OCI-LY7 (cell line): ENCODE measurements at regions not wholly inside any gene's neighbourhood (a gene's known extent, or its start where the extent isn't known, plus 50 kb on each side); places are given as distances from the start of the nearest gene placed in this dataset.

Experiments used
- BruUV-seq: library from RNA; stranded (reverse); fragments of 400-500 nt; replicated peaks from 2 replicates; lab custom pipeline; 2021; lab: Mats Ljungman, UMichigan
- CTCF ChIA-PET: fragments of 300-600 bp; sonication (Branson Sonifier 250); formaldehyde crosslinking; loops from one replicate; lab custom pipeline; 2022; ENCODE audit warnings: antibody characterized with exemption; ENCODE audit not compliant: unreplicated experiment; lab: Charles Lee
- POLR2A ChIA-PET: fragments of 300-600 bp; sonication (Branson Sonifier 250); formaldehyde crosslinking; loops from one replicate; lab custom pipeline; 2022; ENCODE audit warnings: antibody characterized with exemption; lab: Charles Lee
- DNase-seq: peaks from one replicate; pipeline ENCODE4 v3.0.0-alpha.2; 2015; ENCODE audit warnings: low spot score
- H2AFZ ChIP-seq: fragments of 200-600 bp; sonication (generic), shearing (Covaris generic); 2 replicates; pipeline ENCODE4 v1.6.1; 2014; ENCODE audit warnings: mild to moderate bottlenecking, antibody characterized with exemption, low read length, moderate library complexity
- H3K27ac ChIP-seq: fragments of 200-600 bp; sonication (generic); 2 replicates; pipeline ENCODE4 v1.5.1; 2014; ENCODE audit warnings: mixed run types, low read depth, mild to moderate bottlenecking, moderate library complexity, low read length, inconsistent platforms; ENCODE audit not compliant: poor library complexity, severe bottlenecking
- H3K36me3 ChIP-seq: fragments of 200-600 bp; sonication (generic); 2 replicates; pipeline ENCODE4 v1.6.1; 2014; ENCODE audit warnings: mild to moderate bottlenecking, antibody characterized with exemption, low read length, moderate library complexity, mixed read lengths; ENCODE audit not compliant: insufficient read depth
- H3K4me1 ChIP-seq: fragments of 200-600 bp; sonication (generic); 2 replicates; pipeline ENCODE4 v1.5.1; 2014; ENCODE audit warnings: mild to moderate bottlenecking, low read length; ENCODE audit not compliant: insufficient read depth, poor library complexity, severe bottlenecking
- H3K4me2 ChIP-seq: fragments of 200-600 bp; sonication (generic); 2 replicates; pipeline ENCODE4 v1.6.1; 2014; ENCODE audit warnings: mild to moderate bottlenecking, low read length
- H3K4me3 ChIP-seq: fragments of 200-600 bp; sonication (generic); 2 replicates; pipeline ENCODE4 v1.5.1; 2014; ENCODE audit warnings: mild to moderate bottlenecking, low read depth, low read length; ENCODE audit not compliant: poor library complexity, severe bottlenecking
- H3K79me2 ChIP-seq: fragments of 200-600 bp; sonication (generic); 2 replicates; pipeline ENCODE4 v1.6.1; 2016; ENCODE audit warnings: low read depth, mild to moderate bottlenecking, low read length, moderate library complexity, mixed read lengths; ENCODE audit not compliant: insufficient read depth
- H3K9me2 ChIP-seq: fragments of 200-600 bp; sonication (generic); 2 replicates; pipeline ENCODE4 v1.6.1; 2016; ENCODE audit warnings: mild to moderate bottlenecking, low read length, mixed read lengths; ENCODE audit not compliant: insufficient read depth
- H3K9me3 ChIP-seq: fragments of 200-600 bp; sonication (generic); 2 replicates; pipeline ENCODE4 v1.6.1; 2014; ENCODE audit warnings: mild to moderate bottlenecking, mixed run types, low read length, mixed read lengths
- H4K20me1 ChIP-seq: fragments of 200-600 bp; sonication (generic); 2 replicates; pipeline ENCODE4 v1.6.1; 2014; ENCODE audit warnings: mild to moderate bottlenecking, antibody characterized with exemption, low read length, moderate library complexity, mixed read lengths; ENCODE audit not compliant: insufficient read depth
- CTCF ChIP-seq: fragments of 200-600 bp; sonication (generic); conservative IDR thresholded peaks from 2 replicates; pipeline ENCODE4 v1.5.1; 2014; ENCODE audit warnings: mild to moderate bottlenecking, antibody characterized with exemption, low read length, moderate library complexity, mixed read lengths
- EZH2phosphoT487 ChIP-seq: fragments of 200-600 bp; sonication (generic); IDR thresholded peaks from 2 replicates; pipeline ENCODE4 v1.6.1; 2018; ENCODE audit warnings: low read depth, borderline replicate concordance, mild to moderate bottlenecking, mixed run types, antibody characterized with exemption, low read length, moderate library complexity, mixed read lengths
- intact Hi-C: fragments of 100-400 bp; cut with micrococcal nuclease; formaldehyde crosslinking; loops from one replicate; pipeline ENCODE4 v1.10.0; 2022; ENCODE audit not compliant: unreplicated experiment

GRCh38 chr1:222877854-222878253 lies 63.0 kb downstream of the DISP1 start:
- no TSS peak for BruUV-seq
- Histone ChIP-seq H4K20me1 (no peaks in the 10 kb centered on the region), H3K27ac (no peak overlapping the region), H3K79me2 (no peaks in the 10 kb centered on the region), H2AFZ (no peak overlapping the region), H3K4me1 (no peaks in the 10 kb centered on the region), H3K4me2 (no peak overlapping the region), H3K4me3 (no peak overlapping the region), H3K36me3 (no peaks in the 10 kb centered on the region), H3K9me2 (no peaks in the 10 kb centered on the region), H3K9me3 (no peaks in the 10 kb centered on the region)
- no peak for DNase-seq
- intact Hi-C loops = no loop called here
- POLR2A ChIA-PET = no interaction called here
- TF ChIP-seq CTCF (no peak), EZH2phosphoT487 (no peak)
- CTCF ChIA-PET = no interaction called here

GRCh38 chr1:222880587-222880986 lies 65.7 kb downstream of the DISP1 start:
- intact Hi-C loops = no loop called here
- H3K4me3 ChIP-seq = no peak overlapping the region
- CTCF ChIA-PET = no interaction called here
- no TSS peak for BruUV-seq
- TF ChIP-seq EZH2phosphoT487 = no peak
- no peak for TF ChIP-seq CTCF
- no peak overlapping the region for H2AFZ ChIP-seq
- POLR2A ChIA-PET = no interaction called here
- H3K9me3 ChIP-seq = no peaks in the 10 kb centered on the region
- H4K20me1 ChIP-seq = no peaks in the 10 kb centered on the region
- no peaks in the 10 kb centered on the region for H3K79me2 ChIP-seq
- no peaks in the 10 kb centered on the region for H3K4me1 ChIP-seq
- no peak for DNase-seq
- no peak overlapping the region for H3K27ac ChIP-seq
- H3K9me2 ChIP-seq = no peaks in the 10 kb centered on the region
- no peaks in the 10 kb centered on the region for H3K36me3 ChIP-seq
- no peak overlapping the region for H3K4me2 ChIP-seq

GRCh38 chr1:222886194-222886854 lies 71.5 kb downstream of the DISP1 start:
- DNase-seq = no peak

More at GRCh38 chr1:222886194-222886854, 71.5 kb downstream of the DISP1 start:
- H3K4me1 ChIP-seq = no peaks in the 10 kb centered on the region
- POLR2A ChIA-PET = no interaction called here
- H3K27ac ChIP-seq = no peak overlapping the region
- H3K79me2 ChIP-seq = no peaks in the 10 kb centered on the region
- intact Hi-C loops = no loop called here
- CTCF ChIA-PET = no interaction called here
- BruUV-seq = no TSS peak
- no peak overlapping the region for H3K4me3 ChIP-seq
- H4K20me1 ChIP-seq = no peaks in the 10 kb centered on the region
- no peaks in the 10 kb centered on the region for H3K36me3 ChIP-seq
- H3K9me2 ChIP-seq = no peaks in the 10 kb centered on the region
- H3K9me3 ChIP-seq = no peaks in the 10 kb centered on the region
- no peak overlapping the region for H2AFZ ChIP-seq
- TF ChIP-seq CTCF (no peak), EZH2phosphoT487 (no peak)
- H3K4me2 ChIP-seq = no peak overlapping the region
